Right hindlimb (tissue), 1 donor: ENCODE measurements at regions not wholly inside any gene's neighbourhood (a gene's known extent, or its start where the extent isn't known, plus 50 kb on each side); places are given as distances from the start of the nearest gene placed in this dataset.

Experiments
- DNase-seq: peaks from one replicate; pipeline ENCODE4 v3.0.0-alpha.2; 2018

- DNase-seq = no peak
Measured at GRCh38 chrX:145631461-145631951, 186.1 kb upstream of the SLITRK2 start.

- no peak for DNase-seq
Measured at GRCh38 chrX:145654486-145654885, 163.1 kb upstream of the SLITRK2 start.

GRCh38 chrX:145673841-145674240 lies 143.8 kb upstream of the SLITRK2 start:
- no peak for DNase-seq

GRCh38 chrX:145677109-145677817 lies 140.4 kb upstream of the SLITRK2 start:
- DNase-seq = no peak

GRCh38 chrX:145682518-145683298 lies 134.9 kb upstream of the SLITRK2 start:
- no peak for DNase-seq

GRCh38 chrX:145687146-145687545 lies 130.5 kb upstream of the SLITRK2 start:
- DNase-seq = no peak

GRCh38 chrX:145687707-145688106 lies 129.9 kb upstream of the SLITRK2 start:
- no peak for DNase-seq

GRCh38 chrX:145694048-145694447 lies 123.6 kb upstream of the SLITRK2 start:
- DNase-seq = no peak

- DNase-seq = no peak
Measured at GRCh38 chrX:145715641-145716138, 101.9 kb upstream of the SLITRK2 start.

GRCh38 chrX:145716226-145716625 lies 101.4 kb upstream of the SLITRK2 start:
- no peak for DNase-seq

GRCh38 chrX:145727476-145727875 lies 90.2 kb upstream of the SLITRK2 start:
- no peak for DNase-seq

GRCh38 chrX:145729635-145730034 lies 88.0 kb upstream of the SLITRK2 start:
- DNase-seq = no peak

- no peak for DNase-seq
Measured at GRCh38 chrX:145735036-145735435, 82.6 kb upstream of the SLITRK2 start.

- no peak for DNase-seq
Measured at GRCh38 chrX:145751943-145752342, 65.7 kb upstream of the SLITRK2 start.
